Natural killer cell (primary cell): ENCODE measurements at regions not wholly inside any gene's neighbourhood (a gene's known extent, or its start where the extent isn't known, plus 50 kb on each side); places are given as distances from the start of the nearest gene placed in this dataset.

Experiments used
- ATAC-seq, 3 donors: fragments of 150-1000 bp in 2 of 3; fragments of 200-7000 bp in 1 of 3; cut with Tn5 transposase; 1 replicate in 1 of 3; 2 replicates in 2 of 3; pipeline ENCODE4 v1.10.0; 2021; ENCODE audit warnings: mild to moderate bottlenecking in 2 of 3, moderate library complexity in 2 of 3
- DNase-seq, 2 donors: peaks; one replicate each; pipeline versions ENCODE4 v3.0.0 to v3.0.0-alpha.2; 2013 to 2021; ENCODE audit warnings: mixed read lengths in 1 of 2
- H3K27ac ChIP-seq: one replicate; pipeline ENCODE4 v1.5.1; 2013; ENCODE audit warnings: mild to moderate bottlenecking, low read length
- H3K27me3 ChIP-seq: one replicate; pipeline ENCODE4 v1.6.1; 2013; ENCODE audit warnings: low read length; ENCODE audit not compliant: control insufficient read depth, insufficient read depth
- H3K36me3 ChIP-seq: one replicate; pipeline ENCODE4 v1.6.1; 2013; ENCODE audit warnings: low read length; ENCODE audit not compliant: control insufficient read depth, insufficient read depth
- H3K4me1 ChIP-seq: one replicate; pipeline ENCODE4 v1.6.1; 2013; ENCODE audit warnings: low read length; ENCODE audit not compliant: control insufficient read depth, insufficient read depth
- H3K4me3 ChIP-seq: one replicate; pipeline ENCODE4 v1.5.1; 2013; ENCODE audit warnings: low read length
- H3K9me3 ChIP-seq: one replicate; pipeline ENCODE4 v1.6.1; 2013; ENCODE audit warnings: low read length; ENCODE audit not compliant: control insufficient read depth, insufficient read depth
- H3K27ac Mint-ChIP-seq, 2 donors: one replicate each; pipeline ENCODE4 v1.8.0; 2022; ENCODE audit warnings: mild to moderate bottlenecking in 2 of 2, mixed read lengths in 2 of 2, moderate library complexity in 1 of 2
- H3K27me3 Mint-ChIP-seq, 2 donors: one replicate each; pipeline ENCODE4 v1.8.0; 2022; ENCODE audit warnings: low read depth in 2 of 2, mixed read lengths in 2 of 2
- H3K36me3 Mint-ChIP-seq: one replicate; pipeline ENCODE4 v1.8.0; 2022; ENCODE audit warnings: mixed read lengths
- H3K4me1 Mint-ChIP-seq, 2 donors: one replicate each; pipeline ENCODE4 v1.8.0; 2022; ENCODE audit warnings: mixed read lengths in 2 of 2
- H3K4me3 Mint-ChIP-seq: one replicate; pipeline ENCODE4 v1.8.0; 2022; ENCODE audit warnings: mild to moderate bottlenecking, moderate library complexity, mixed read lengths
- H3K9me3 Mint-ChIP-seq, 2 donors: one replicate each; pipeline ENCODE4 v1.8.0; 2022; ENCODE audit warnings: mixed read lengths in 2 of 2
- WGBS: methylation state at CpG from one replicate; pipeline ENCODE4 v1.1.7; 2013; ENCODE audit warnings: missing lambda C conversion rate; ENCODE audit not compliant: insufficient coverage; 5-methylcytosine and 5-hydroxymethylcytosine counted together
- intact Hi-C: fragments of 100-400 bp; cut with micrococcal nuclease; formaldehyde crosslinking; loops from one replicate; pipeline ENCODE4 v1.14.2; 2022
- TF ChIP-seq, protein P1 (sequence below): fragments of 200-600 bp; IDR thresholded peaks from one replicate; pipeline ENCODE4 v1.8.0; 2022; ENCODE audit warnings: antibody characterized with exemption

- TF ChIP-seq, protein P1, sequence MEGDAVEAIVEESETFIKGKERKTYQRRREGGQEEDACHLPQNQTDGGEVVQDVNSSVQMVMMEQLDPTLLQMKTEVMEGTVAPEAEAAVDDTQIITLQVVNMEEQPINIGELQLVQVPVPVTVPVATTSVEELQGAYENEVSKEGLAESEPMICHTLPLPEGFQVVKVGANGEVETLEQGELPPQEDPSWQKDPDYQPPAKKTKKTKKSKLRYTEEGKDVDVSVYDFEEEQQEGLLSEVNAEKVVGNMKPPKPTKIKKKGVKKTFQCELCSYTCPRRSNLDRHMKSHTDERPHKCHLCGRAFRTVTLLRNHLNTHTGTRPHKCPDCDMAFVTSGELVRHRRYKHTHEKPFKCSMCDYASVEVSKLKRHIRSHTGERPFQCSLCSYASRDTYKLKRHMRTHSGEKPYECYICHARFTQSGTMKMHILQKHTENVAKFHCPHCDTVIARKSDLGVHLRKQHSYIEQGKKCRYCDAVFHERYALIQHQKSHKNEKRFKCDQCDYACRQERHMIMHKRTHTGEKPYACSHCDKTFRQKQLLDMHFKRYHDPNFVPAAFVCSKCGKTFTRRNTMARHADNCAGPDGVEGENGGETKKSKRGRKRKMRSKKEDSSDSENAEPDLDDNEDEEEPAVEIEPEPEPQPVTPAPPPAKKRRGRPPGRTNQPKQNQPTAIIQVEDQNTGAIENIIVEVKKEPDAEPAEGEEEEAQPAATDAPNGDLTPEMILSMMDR = no peak
- H3K36me3 Mint-ChIP-seq = no peaks in the 10 kb centered on the region
- ATAC-seq (no peak), DNase-seq (no peak)
- peaks cover 27% of the 10 kb centered on the region for H3K4me1 ChIP-seq
- peaks cover 14% of the 10 kb centered on the region in 2 donors for H3K4me1 Mint-ChIP-seq
- intact Hi-C loops = no loop called here
- WGBS = 87% methylated on average over 4 of the region's 5 CpGs
- no peak overlapping the region for H3K27ac ChIP-seq
- no peaks in the 10 kb centered on the region for H3K9me3 Mint-ChIP-seq
- H3K27me3 Mint-ChIP-seq = peaks cover 8 to 13% of the 10 kb centered on the region in 2 donors
- no peak overlapping the region for H3K4me3 ChIP-seq
- no peaks in the 10 kb centered on the region for H3K36me3 ChIP-seq
- H3K4me3 Mint-ChIP-seq = no peak overlapping the region
- no peak overlapping the region for H3K27ac Mint-ChIP-seq
- H3K9me3 ChIP-seq = no peaks in the 10 kb centered on the region
- H3K27me3 ChIP-seq = no peaks in the 10 kb centered on the region
Measured at GRCh38 chr11:11146830-11147229, 206.2 kb downstream of the CSNK2A3 start.

GRCh38 chr11:11143849-11144248, 209.2 kb downstream of the CSNK2A3 start:
- H3K36me3 Mint-ChIP-seq = no peaks in the 10 kb centered on the region
- no peak overlapping the region for H3K4me3 Mint-ChIP-seq
- no peak for DNase-seq
- H3K4me1 Mint-ChIP-seq = no peaks in the 10 kb centered on the region
- no peaks in the 10 kb centered on the region for H3K9me3 Mint-ChIP-seq
- H3K27ac ChIP-seq = no peak overlapping the region
- H3K27me3 Mint-ChIP-seq = peaks cover 8 to 13% of the 10 kb centered on the region in 2 donors
- no peaks in the 10 kb centered on the region for H3K9me3 ChIP-seq
- TF ChIP-seq, protein P1 = no peak
- 93% methylated on average over 6 of the region's 6 CpGs for WGBS
- ATAC-seq = no peak
- H3K4me1 ChIP-seq = peaks cover 8% of the 10 kb centered on the region
- H3K36me3 ChIP-seq = no peaks in the 10 kb centered on the region
- H3K27ac Mint-ChIP-seq = no peak overlapping the region
- H3K27me3 ChIP-seq = no peaks in the 10 kb centered on the region
- H3K4me3 ChIP-seq = no peak overlapping the region
- intact Hi-C loops = no loop called here

DNA sequence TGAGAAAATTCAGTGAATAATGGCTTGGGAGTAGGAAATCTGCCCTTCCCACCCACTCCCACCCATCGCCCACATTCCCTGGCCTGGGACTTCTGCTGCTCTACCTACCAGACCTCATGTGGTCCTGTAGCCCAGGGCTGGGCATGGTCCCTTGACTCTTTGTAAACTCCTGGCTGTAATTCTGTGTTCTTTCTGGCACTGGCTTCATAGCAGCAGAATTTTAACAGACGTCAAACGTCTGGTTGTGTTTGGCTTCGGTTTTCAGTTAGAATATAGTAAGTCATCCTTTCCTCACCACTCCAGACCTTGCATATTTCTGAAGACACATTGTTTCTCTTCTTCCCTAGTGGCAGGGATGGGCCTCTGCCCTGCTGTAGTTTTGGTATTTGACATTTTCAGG, 210.6 kb downstream of the CSNK2A3 start:
- H3K4me3 Mint-ChIP-seq = no peak overlapping the region

DNA sequence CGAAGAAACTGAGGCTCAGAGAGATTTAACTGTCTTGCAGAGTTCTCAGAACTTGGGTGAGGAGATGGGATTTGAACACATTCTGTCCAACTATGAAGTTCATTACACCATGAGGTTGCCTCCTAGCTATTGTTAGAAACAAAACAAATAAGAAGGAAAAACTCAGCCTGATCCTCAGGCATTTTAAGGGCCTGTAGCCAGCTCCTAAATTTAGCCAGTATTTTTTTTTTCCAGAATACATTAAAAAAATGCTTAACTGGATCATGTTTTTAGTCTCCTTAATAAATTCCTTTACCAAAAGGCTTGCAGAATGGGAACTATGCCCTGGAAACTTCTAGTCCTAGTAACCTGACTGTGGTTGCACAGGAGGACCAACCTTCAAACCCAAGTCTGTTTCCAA, 212.0 kb downstream of the CSNK2A3 start:
- no peak for DNase-seq
- WGBS = 64% methylated on average over 1 of the region's 1 CpG
- Histone ChIP-seq H3K4me3 (no peak overlapping the region), H3K9me3 (no peaks in the 10 kb centered on the region), H3K36me3 (no peaks in the 10 kb centered on the region), H3K27me3 (no peaks in the 10 kb centered on the region), H3K27ac (no peak overlapping the region), H3K4me1 (no peaks in the 10 kb centered on the region)
- no peak for ATAC-seq
- intact Hi-C loops = no loop called here
- Mint-ChIP-seq H3K4me3 (no peak overlapping the region), H3K9me3 (no peaks in the 10 kb centered on the region), H3K27me3 (peaks cover 0 to 12% of the 10 kb centered on the region in 2 donors), H3K27ac (no peak overlapping the region), H3K36me3 (no peaks in the 10 kb centered on the region), H3K4me1 (no peaks in the 10 kb centered on the region)
- TF ChIP-seq, protein P1 = no peak

More for the DNA sequence above, 210.6 kb downstream of the CSNK2A3 start:
- WGBS = 89% methylated on average over 2 of the region's 4 CpGs
- Mint-ChIP-seq H3K27ac (no peak overlapping the region), H3K9me3 (no peaks in the 10 kb centered on the region), H3K27me3 (peaks cover 1 to 9% of the 10 kb centered on the region in 2 donors), H3K4me1 (no peaks in the 10 kb centered on the region), H3K36me3 (no peaks in the 10 kb centered on the region)
- Histone ChIP-seq H3K36me3 (no peaks in the 10 kb centered on the region), H3K4me1 (no peaks in the 10 kb centered on the region), H3K27ac (no peak overlapping the region), H3K4me3 (no peak overlapping the region), H3K9me3 (no peaks in the 10 kb centered on the region), H3K27me3 (no peaks in the 10 kb centered on the region)
- intact Hi-C loops = no loop called here
- no peak for DNase-seq
- ATAC-seq = no peak
- TF ChIP-seq, protein P1 = no peak
